Naive thymus-derived CD8-positive, alpha-beta T cell (primary cell): ENCODE measurements at regions not wholly inside any gene's neighbourhood (a gene's known extent, or its start where the extent isn't known, plus 50 kb on each side); places are given as distances from the start of the nearest gene placed in this dataset.

Source experiments
- ATAC-seq, 2 donors: fragments of 150-1000 bp; cut with Tn5 transposase in 1 of 2; sonication (Bioruptor Pico), chemical (Tn5 transposase) in 1 of 2; 1 replicate in 1 of 2; 2 replicates in 1 of 2; pipeline ENCODE4 v1.10.0; 2021; ENCODE audit warnings: mild to moderate bottlenecking in 2 of 2, moderate library complexity in 2 of 2
- POLR2A ChIA-PET: fragments of 350-600 bp; sonication (Branson Sonifier 250); formaldehyde crosslinking; loops from one replicate; lab custom pipeline; 2021; ENCODE audit warnings: antibody characterized with exemption; lab: Charles Lee
- DNase-seq, 10 donors: peaks; one replicate each; pipeline versions ENCODE4 v3.0.0 to v3.0.0-alpha.2; 2020 to 2022
- H3K27ac Mint-ChIP-seq, 10 donors: one replicate each; pipeline ENCODE4 v1.8.0; 2020 to 2022; ENCODE audit warnings: mild to moderate bottlenecking in 10 of 10, mixed read lengths in 10 of 10, moderate library complexity in 4 of 10, inconsistent platforms in 1 of 10
- H3K27me3 Mint-ChIP-seq, 5 donors: one replicate each; pipeline ENCODE4 v1.8.0; 2021 to 2022; ENCODE audit warnings: mixed read lengths in 5 of 5
- H3K36me3 Mint-ChIP-seq, 3 donors: one replicate each; pipeline ENCODE4 v1.8.0; 2020 to 2022; ENCODE audit warnings: mixed read lengths in 3 of 3, mild to moderate bottlenecking in 2 of 3, inconsistent platforms in 1 of 3
- H3K4me1 Mint-ChIP-seq, 4 donors: one replicate each; pipeline ENCODE4 v1.8.0; 2021 to 2022; ENCODE audit warnings: mixed read lengths in 4 of 4
- H3K4me3 Mint-ChIP-seq, 10 donors: one replicate each; pipeline ENCODE4 v1.8.0; 2020 to 2022; ENCODE audit warnings: mild to moderate bottlenecking in 10 of 10, mixed read lengths in 10 of 10, moderate library complexity in 6 of 10, inconsistent platforms in 1 of 10
- H3K9me3 Mint-ChIP-seq, 9 donors: one replicate each; pipeline ENCODE4 v1.8.0; 2020 to 2022; ENCODE audit warnings: mixed read lengths in 9 of 9, mild to moderate bottlenecking in 3 of 9, inconsistent platforms in 1 of 9, moderate library complexity in 1 of 9

DNA sequence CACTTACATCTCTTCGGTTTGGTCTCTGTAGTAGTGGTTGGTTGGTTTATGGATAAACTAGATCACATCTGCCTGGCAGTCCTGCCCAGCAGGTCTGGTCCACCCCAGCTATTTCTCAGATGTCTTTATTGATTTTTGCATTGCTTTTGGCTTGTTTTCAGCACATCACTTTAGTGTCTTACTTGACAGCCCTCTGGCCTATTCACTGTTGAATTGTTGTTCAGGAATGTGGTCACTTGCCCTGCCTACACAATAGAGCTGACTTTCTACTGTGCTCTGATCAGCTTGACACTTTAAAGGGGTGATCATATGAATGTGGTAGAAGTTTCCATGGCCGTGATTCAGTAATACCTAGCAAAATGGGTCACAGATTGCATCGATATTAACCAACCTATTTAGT, 719.2 kb upstream of the LRRN3 start:
- Mint-ChIP-seq H3K4me1 (no peaks in the 10 kb centered on the region), H3K9me3 (peaks cover 0 to 8% (median 2%) of the 10 kb centered on the region in 9 donors), H3K36me3 (peaks cover 0 to 5% (median 0%) of the 10 kb centered on the region in 3 donors), H3K4me3 (no peak overlapping the region), H3K27ac (no peak overlapping the region), H3K27me3 (no peaks in the 10 kb centered on the region)
- POLR2A ChIA-PET, result no interaction called here
- ATAC-seq (no peak), DNase-seq (no peak)

DNA sequence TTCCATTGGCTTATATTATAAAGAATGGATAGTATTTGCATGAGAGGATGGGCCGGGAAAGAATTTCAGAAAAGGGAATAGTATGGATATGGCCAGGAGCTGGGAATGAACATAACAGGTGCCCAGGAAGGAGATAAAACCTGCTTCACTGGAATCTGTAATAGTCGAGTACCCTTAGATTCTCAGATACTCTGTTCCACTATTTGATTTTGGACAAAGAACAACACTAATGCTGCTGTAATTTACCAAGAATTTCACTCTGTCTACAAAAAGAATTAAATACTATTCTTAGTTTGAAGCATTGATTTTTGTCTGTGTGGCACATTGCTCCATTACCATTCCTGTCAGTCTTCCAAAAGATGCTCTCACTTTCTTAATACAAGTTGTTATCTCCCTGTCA, 718.2 kb upstream of the LRRN3 start:
- no peak overlapping the region for H3K4me3 Mint-ChIP-seq
- no peaks in the 10 kb centered on the region for H3K4me1 Mint-ChIP-seq
- ATAC-seq (no peak), DNase-seq (no peak)
- no peak overlapping the region for H3K27ac Mint-ChIP-seq
- peaks cover 0 to 8% (median 2%) of the 10 kb centered on the region in 9 donors for H3K9me3 Mint-ChIP-seq
- POLR2A ChIA-PET, result no interaction called here
- H3K36me3 Mint-ChIP-seq, result peaks cover 0 to 5% (median 0%) of the 10 kb centered on the region in 3 donors
- no peaks in the 10 kb centered on the region for H3K27me3 Mint-ChIP-seq

DNA sequence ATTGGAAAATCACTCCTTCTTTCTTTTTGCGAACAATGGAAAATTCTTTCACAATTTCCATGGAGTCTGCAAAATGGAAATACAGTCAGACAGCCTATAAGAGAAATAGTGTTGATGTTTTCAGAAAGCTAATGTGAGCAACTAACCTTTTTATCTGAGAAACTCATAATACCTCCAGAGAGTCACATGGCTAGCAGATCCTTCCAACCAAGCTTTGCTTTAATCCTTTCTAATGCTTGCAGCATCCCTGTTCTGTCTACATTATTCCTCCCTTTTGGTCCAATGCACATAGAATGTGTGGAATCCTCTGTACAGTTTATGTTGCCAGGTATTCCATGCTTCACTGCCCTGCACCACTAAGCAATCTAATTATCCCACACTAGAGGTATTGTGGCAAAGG, 717.5 kb upstream of the LRRN3 start:
- Mint-ChIP-seq H3K4me1 (no peaks in the 10 kb centered on the region), H3K36me3 (peaks cover 0 to 5% (median 0%) of the 10 kb centered on the region in 3 donors), H3K27ac (no peak overlapping the region), H3K9me3 (peaks cover 0 to 8% (median 0%) of the 10 kb centered on the region in 9 donors), H3K27me3 (no peaks in the 10 kb centered on the region), H3K4me3 (no peak overlapping the region)
- POLR2A ChIA-PET, result no interaction called here
- ATAC-seq (no peak), DNase-seq (no peak)

DNA sequence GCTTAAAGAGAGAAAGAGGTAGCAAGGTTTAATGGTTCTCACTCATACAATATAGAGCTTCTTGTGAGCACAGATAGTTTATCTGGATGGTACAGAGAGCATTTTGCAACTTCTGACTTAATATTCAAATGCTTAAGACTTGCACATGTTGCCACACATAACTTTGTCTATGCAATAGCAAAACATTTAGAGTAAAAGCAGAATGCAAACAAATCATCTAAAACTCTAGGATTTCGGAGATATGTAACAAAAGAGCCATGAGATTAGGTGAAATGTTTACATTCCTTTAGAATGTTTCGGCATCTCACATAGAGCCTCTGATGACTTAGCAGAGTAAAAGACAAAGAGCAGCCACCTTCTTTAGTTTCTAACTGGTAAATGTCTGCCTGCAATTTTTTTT, 717.1 kb upstream of the LRRN3 start:
- Mint-ChIP-seq H3K27ac (no peak overlapping the region), H3K9me3 (peaks cover 0 to 8% (median 0%) of the 10 kb centered on the region in 9 donors), H3K4me1 (no peaks in the 10 kb centered on the region), H3K36me3 (peaks cover 0 to 5% (median 0%) of the 10 kb centered on the region in 3 donors), H3K4me3 (no peak overlapping the region), H3K27me3 (no peaks in the 10 kb centered on the region)
- DNase-seq (no peak), ATAC-seq (no peak)
- POLR2A ChIA-PET, result no interaction called here

DNA sequence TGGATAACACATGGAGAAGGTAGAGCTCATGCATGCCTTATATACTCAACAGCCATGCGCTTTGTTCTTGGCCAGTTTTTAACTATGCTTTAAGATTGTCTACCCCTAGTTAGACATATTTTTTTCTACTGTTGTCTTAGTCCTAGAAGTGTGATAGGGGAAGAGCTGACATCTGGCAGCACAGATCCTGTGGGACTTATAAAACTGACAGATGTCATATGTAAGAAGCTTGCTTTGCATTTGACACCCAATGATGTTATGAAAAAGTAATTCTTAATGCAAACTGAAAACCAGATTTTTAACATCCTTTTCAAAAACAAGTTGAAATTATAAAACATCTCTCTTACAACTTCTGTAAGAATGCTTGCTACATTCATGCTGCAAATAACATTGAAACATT, 715.9 kb upstream of the LRRN3 start:
- Mint-ChIP-seq H3K9me3 (peaks cover 0 to 8% (median 0%) of the 10 kb centered on the region in 9 donors), H3K4me1 (no peaks in the 10 kb centered on the region), H3K4me3 (no peak overlapping the region), H3K36me3 (peaks cover 0 to 1% (median 0%) of the 10 kb centered on the region in 3 donors), H3K27me3 (no peaks in the 10 kb centered on the region), H3K27ac (no peak overlapping the region)
- ATAC-seq (no peak), DNase-seq (no peak)
- POLR2A ChIA-PET, result no interaction called here

DNA sequence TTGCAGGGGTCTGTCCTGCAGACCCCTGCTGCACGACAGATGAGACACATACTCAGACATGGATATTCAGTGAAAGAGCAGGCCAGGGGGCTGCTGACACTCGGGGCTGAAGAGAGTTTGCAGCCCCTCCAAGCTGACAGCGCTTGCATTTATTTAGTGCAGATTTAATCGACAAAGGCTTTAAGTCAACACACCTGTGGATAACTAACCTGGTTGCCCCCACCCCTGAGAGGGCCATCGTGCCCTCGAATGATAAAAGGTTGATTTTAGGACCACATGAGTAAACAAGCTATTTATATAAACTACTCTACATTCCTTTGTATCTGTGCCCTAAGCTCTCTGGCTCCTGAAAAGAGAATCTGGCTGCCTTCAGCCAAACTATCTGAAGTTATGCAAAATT, 708.2 kb upstream of the LRRN3 start:
- DNase-seq, result no peak
- H3K4me3 Mint-ChIP-seq, result no peak overlapping the region
- no peaks in the 10 kb centered on the region for H3K9me3 Mint-ChIP-seq
- no peak overlapping the region for H3K27ac Mint-ChIP-seq
- POLR2A ChIA-PET, result no interaction called here
- no peaks in the 10 kb centered on the region for H3K4me1 Mint-ChIP-seq
- no peak for ATAC-seq
- peaks cover 0 to 7% (median 0%) of the 10 kb centered on the region in 5 donors for H3K27me3 Mint-ChIP-seq
- no peaks in the 10 kb centered on the region for H3K36me3 Mint-ChIP-seq

DNA sequence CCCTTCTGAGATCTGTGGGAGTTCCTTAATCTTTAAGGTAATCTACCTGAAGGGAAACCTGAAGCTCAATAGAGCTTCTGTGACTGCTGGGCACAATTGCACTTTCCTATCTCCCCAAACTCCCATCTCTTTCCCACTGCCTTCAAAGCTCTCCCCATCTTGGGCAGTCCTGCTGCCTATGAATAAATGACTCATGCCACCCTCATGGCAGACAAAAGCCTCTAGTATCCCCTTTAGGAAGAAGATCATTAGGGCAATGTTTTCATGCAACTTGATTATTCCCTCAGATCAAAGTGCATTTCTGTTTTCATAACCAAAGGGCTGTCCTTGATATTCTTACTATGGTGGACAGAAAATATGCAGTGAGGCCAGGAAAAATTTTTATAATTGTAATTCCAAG, 704.9 kb upstream of the LRRN3 start:
- H3K27me3 Mint-ChIP-seq, result peaks cover 0 to 7% (median 0%) of the 10 kb centered on the region in 5 donors
- H3K36me3 Mint-ChIP-seq, result no peaks in the 10 kb centered on the region
- no peak overlapping the region for H3K4me3 Mint-ChIP-seq
- no peak for DNase-seq
- ATAC-seq, result no peak
- no peaks in the 10 kb centered on the region for H3K4me1 Mint-ChIP-seq
- H3K9me3 Mint-ChIP-seq, result no peaks in the 10 kb centered on the region
- POLR2A ChIA-PET, result no interaction called here
- no peak overlapping the region for H3K27ac Mint-ChIP-seq

DNA sequence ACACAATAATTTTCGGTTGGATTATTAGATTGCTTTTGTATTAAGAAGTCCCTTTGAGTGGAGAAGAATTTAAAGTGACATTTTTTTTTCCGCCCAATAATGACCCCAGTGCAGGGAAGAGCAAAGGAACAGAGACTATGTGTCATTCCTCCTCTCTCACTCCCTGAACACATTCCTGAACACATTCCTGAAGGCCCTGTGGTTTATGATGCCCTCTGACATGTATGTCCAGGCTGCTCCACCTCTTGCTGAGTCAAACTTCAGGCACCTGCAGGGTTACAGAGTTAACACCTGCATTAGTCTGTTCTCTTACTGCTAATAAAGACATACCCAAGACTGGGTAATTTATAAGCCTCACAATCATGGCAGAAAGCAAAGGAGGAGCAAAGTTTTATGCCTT, 704.0 kb upstream of the LRRN3 start:
- Mint-ChIP-seq H3K4me1 (no peaks in the 10 kb centered on the region), H3K36me3 (no peaks in the 10 kb centered on the region), H3K9me3 (no peaks in the 10 kb centered on the region), H3K27me3 (peaks cover 0 to 7% (median 0%) of the 10 kb centered on the region in 5 donors), H3K4me3 (no peak overlapping the region), H3K27ac (no peak overlapping the region)
- no peak for DNase-seq
- ATAC-seq, result no peak
- POLR2A ChIA-PET, result no interaction called here

DNA sequence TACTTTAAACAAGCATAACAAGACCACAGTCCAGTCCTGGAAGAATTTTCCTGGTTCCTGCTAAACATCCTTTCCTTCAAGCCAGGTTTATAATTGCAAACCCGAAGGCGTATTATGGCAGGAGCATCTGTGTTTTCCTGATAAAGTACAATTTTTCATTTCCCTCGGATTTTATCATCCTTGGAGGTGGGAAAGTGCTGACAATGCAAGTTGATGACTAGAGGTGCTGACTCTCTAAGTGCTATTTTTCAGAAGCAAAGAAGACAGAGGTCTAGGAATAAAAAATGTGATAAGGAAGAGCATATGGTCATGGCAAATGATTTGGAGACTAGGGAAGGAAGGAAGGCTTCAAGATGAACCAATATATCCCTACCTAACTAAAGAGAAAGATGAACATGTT, 703.2 kb upstream of the LRRN3 start:
- DNase-seq (no peak), ATAC-seq (no peak)
- no peaks in the 10 kb centered on the region for H3K36me3 Mint-ChIP-seq
- POLR2A ChIA-PET, result no interaction called here
- H3K27me3 Mint-ChIP-seq, result peaks cover 0 to 10% (median 0%) of the 10 kb centered on the region in 5 donors
- H3K4me3 Mint-ChIP-seq, result no peak overlapping the region
- H3K27ac Mint-ChIP-seq, result no peak overlapping the region
- H3K4me1 Mint-ChIP-seq, result no peaks in the 10 kb centered on the region
- no peaks in the 10 kb centered on the region for H3K9me3 Mint-ChIP-seq

DNA sequence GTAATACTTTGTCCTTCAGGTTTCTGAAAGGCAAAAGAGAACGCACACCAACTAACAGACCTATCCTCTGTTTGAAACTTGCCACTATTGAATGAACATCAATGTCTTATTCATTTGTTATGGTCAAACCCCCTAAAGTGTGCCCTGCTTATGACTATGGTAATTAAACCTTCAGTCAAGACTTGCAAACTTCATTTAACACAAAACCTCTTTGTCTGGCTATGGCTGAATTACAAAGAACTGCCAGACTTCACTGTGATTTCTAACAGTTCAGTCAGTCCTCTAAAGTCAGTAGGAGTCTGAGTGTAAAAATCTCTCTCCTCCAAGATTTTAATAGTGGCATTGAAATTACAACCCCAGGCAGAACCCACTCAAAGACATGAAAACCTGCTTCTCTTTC, 702.5 kb upstream of the LRRN3 start:
- ATAC-seq (no peak), DNase-seq (no peak)
- H3K4me3 Mint-ChIP-seq, result no peak overlapping the region
- no peaks in the 10 kb centered on the region for H3K4me1 Mint-ChIP-seq
- H3K27ac Mint-ChIP-seq, result no peak overlapping the region
- no peaks in the 10 kb centered on the region for H3K9me3 Mint-ChIP-seq
- POLR2A ChIA-PET, result no interaction called here
- H3K27me3 Mint-ChIP-seq, result peaks cover 0 to 10% (median 0%) of the 10 kb centered on the region in 5 donors
- H3K36me3 Mint-ChIP-seq, result no peaks in the 10 kb centered on the region

DNA sequence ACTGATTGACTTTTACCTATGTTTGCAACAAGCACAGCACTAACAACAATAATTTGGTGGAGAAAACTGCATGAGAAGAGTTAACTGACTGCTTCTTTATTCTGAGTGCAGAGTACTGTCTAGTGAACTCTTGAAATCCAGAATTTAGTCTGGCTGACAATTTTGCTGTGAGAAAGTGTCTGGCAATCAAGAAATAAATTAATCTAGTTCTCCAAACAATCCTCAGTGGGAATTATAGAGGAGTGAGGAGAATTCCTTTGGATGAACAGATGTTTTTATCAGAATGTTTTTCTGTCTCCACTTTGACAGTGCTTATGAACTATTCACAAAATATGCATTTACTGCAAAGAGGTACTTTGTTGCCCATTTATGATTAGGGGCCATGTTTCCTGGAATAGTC, 694.9 kb upstream of the LRRN3 start:
- no peak overlapping the region for H3K27ac Mint-ChIP-seq
- H3K4me3 Mint-ChIP-seq, result no peak overlapping the region
- no peak for ATAC-seq
- no peak for DNase-seq
- no peaks in the 10 kb centered on the region for H3K9me3 Mint-ChIP-seq
- POLR2A ChIA-PET, result no interaction called here
- H3K36me3 Mint-ChIP-seq, result no peaks in the 10 kb centered on the region
- no peaks in the 10 kb centered on the region for H3K4me1 Mint-ChIP-seq
- peaks cover 0 to 8% (median 0%) of the 10 kb centered on the region in 5 donors for H3K27me3 Mint-ChIP-seq

DNA sequence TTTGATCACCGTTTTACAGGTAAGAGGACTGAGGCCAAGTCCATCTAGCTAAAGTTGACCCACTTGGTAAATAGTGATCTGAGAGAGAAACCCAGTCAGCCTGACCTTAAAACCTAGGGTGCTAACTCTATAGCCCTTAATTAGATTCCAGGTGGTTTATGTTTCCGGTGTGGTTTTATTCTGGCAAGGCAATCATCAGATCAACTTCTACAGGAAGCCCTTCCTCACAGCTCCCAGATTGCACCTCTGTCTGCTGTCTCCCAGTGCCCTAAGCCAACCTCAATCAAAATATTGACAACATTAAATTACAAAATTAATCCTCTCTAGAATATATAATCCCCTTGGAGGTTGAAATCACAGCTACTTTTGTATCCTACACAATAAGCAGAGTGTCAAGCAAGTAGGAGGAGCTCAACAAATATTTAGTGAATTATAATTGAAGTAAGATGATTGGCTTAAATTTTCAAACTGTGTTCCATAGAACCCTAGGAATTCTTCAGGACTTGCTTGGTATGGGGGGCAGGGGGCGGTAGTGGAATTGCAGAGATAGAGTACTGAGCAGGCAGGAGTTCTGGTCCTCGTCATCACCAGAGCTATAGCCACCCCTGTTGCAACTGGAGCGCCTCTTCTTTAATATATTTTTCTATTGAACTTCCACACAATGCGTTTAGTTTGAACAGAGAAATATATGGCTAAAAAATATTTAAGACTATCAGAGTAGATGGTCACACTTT, 692.8 kb upstream of the LRRN3 start:
- POLR2A ChIA-PET, result no interaction called here
- Mint-ChIP-seq H3K27me3 (peaks cover 0 to 5% (median 0%) of the 10 kb centered on the region in 5 donors), H3K4me1 (no peaks in the 10 kb centered on the region), H3K4me3 (no peak overlapping the region), H3K36me3 (no peaks in the 10 kb centered on the region), H3K27ac (no peak overlapping the region), H3K9me3 (no peaks in the 10 kb centered on the region)
- ATAC-seq, result no peak
- DNase-seq, result no peak

DNA sequence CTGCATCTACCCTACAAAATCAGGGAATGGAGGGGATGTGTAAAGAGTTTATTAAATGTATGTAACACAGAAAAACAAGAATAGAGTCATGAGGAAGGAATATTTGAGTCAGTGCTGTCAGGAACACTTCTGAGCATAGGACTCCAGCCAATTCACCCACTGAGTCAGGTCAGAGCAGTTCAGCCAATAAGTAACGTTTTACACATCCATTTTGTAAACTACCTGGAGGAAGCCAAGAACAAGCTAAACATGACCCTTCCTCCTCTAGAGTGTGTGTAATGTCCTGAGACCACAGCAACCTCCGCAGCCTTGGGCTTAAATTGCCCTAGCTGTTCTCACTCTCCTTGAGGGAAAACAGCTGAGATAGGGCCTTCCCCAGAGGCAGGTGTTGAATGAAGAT, 691.5 kb upstream of the LRRN3 start:
- no peak for ATAC-seq
- no peaks in the 10 kb centered on the region for H3K9me3 Mint-ChIP-seq
- H3K27me3 Mint-ChIP-seq, result peaks cover 0 to 5% (median 0%) of the 10 kb centered on the region in 5 donors
- DNase-seq, result no peak
- H3K27ac Mint-ChIP-seq, result no peak overlapping the region
- no peaks in the 10 kb centered on the region for H3K4me1 Mint-ChIP-seq
- no peak overlapping the region for H3K4me3 Mint-ChIP-seq
- no peaks in the 10 kb centered on the region for H3K36me3 Mint-ChIP-seq
- POLR2A ChIA-PET, result no interaction called here

DNA sequence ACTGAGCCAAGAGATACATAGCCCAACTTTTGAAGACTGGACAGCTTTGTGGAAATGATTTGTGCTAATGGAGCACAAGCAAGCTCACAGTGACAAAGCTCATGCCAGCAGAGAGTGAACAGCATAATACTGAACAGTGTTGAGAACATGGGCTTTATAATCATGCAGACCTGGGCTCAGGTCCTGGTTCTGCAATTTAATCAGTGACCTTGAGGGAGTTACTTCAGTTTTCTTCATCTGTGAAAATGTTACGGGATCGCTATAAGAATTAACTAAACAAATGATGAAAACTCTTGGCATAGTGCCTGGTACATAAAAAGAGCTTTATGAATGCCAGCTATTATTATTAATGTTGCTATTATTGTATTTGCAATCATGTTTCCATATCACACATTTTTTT, 690.5 kb upstream of the LRRN3 start:
- H3K9me3 Mint-ChIP-seq, result no peaks in the 10 kb centered on the region
- DNase-seq (no peak), ATAC-seq (no peak)
- H3K4me1 Mint-ChIP-seq, result no peaks in the 10 kb centered on the region
- no peaks in the 10 kb centered on the region for H3K36me3 Mint-ChIP-seq
- no peak overlapping the region for H3K27ac Mint-ChIP-seq
- POLR2A ChIA-PET, result no interaction called here
- peaks cover 0 to under 1% (median 0%) of the 10 kb centered on the region in 5 donors for H3K27me3 Mint-ChIP-seq
- H3K4me3 Mint-ChIP-seq, result no peak overlapping the region
